HK-2 (cell line): ENCODE measurements at regions not wholly inside any gene's neighbourhood (a gene's known extent, or its start where the extent isn't known, plus 50 kb on each side); places are given as distances from the start of the nearest gene placed in this dataset.
"Not testable (repeated sequence)": the region's sequence is repeated elsewhere in the genome, so short reads cannot be mapped to it uniquely, and the experiment has no call there.

Source experiments
- DNase-seq: peaks from one replicate; pipeline ENCODE4 v3.0.0-alpha.2; 2018; ENCODE audit not compliant: unreplicated experiment

DNA sequence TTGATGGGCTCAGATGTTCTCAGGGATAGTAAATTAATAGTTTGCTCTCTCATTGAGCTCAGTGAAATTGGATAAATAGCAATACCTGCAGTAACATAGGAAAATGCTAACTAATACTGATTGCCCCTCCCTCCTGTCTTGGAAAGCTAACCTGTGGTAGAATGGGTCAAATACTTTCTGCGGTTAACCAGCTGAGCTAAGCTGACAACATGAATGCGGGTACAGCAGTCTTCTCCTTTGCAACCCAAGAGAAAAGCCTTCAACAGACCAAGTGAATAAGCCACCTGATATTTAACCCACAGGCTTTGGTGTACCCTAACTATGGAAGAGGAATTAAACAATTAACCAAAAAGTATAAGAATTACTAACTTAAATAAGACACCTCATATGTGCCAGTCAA lies 408.3 kb upstream of the MAF start:
- no peak for DNase-seq

DNA sequence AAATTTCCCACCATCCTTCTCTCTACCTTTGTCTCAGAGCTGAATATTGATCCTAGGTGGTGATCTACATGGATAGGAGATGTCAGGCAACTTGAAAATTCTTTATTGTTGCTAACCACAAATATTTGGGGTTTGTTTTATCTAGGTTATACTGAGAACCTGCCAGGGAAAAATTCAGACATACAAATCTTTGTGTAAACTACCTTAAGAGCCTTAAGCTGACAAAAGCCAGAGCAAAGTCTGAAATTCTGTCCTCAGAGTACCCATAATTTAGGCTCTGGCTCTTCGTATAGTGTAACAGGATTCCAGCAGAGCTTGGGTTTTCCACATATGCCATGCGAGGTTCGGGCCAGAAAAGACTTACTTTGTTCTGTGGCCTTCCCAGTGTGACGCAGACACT lies 406.7 kb upstream of the MAF start:
- no peak for DNase-seq

DNA sequence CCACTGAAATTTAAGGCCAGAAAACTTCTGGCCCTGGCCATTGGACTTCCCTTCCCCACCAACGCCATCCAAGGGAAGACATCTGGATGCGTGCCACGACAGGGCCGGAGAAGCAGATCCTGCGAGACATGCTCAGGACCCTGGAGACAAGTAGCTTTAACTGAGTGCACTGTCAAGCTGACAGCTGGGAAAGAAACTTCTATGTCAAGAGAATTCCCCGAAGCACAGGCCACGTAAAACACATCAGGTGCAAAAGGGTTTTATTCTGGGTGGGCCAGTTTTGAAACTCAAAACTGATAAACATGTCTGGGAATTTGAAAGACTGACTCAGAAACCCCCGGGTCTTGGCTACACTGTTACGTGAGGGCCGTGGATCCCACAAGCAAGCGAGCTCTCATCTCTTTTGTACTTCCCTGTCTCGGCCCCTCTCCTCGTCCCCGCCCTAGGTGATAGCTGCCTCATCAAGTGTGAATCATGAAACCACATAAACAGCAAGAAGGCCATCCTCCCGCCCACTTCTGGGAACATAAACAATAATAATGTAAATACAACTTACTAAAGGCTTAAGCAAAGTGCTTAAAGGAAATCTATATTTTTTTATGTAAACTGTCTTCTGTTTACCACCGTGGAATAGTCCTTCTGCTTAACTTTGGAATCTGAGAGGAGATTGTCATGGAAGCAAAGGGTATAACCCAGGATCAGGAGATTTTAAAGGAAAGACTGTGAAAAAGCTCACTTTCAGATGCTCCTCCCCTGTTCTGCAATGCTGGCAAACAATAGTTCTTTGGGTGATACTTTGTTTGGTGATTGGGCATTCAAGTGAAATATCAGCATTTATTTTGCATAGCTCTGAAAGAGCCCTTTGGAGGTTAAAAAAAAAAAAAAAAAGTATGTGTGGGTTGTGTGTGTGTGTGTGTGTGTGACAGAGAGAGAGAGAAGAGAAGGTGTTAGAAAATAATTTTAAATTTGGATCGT lies 406.0 kb upstream of the MAF start:
- DNase-seq: no peak

DNA sequence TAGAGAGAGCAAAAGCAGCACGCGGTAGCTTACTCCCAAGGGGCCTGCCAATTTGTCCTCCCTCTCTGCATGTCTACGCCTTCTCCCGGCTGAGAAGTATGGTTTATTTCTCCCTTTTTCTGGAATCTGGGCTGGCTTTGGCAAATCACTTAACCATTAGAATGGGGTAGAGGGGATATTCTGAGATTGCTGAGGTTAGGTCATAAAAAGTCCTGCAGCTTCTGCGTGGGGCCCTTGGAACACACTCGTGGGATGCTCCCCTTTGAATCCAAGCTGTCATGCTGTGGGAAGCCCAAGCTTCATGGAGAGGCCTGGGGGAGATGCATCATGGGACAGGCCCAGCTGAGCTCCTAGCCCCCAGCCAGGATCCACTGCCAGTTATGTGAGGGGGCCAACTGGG lies 403.6 kb upstream of the MAF start:
- DNase-seq: no peak

DNA sequence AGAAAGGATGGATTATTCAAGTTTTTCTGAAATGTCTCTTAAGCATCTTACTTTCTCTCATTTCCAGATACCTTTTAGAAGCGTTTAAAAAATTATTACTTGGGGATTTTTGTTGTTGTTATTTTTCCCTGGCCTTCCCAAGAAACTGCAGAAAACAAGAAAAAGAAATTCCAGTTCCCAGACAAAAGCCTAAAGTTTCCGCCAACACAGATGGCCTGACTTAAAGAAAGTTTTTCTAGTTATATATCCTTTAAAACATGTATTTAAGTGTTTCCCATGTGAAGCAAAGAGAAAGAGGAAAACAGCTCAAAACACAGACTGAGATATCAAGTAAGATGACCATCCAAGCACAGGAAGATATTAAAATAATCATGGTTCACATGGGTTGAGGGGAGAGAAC lies 401.7 kb upstream of the MAF start:
- no peak for DNase-seq

DNA sequence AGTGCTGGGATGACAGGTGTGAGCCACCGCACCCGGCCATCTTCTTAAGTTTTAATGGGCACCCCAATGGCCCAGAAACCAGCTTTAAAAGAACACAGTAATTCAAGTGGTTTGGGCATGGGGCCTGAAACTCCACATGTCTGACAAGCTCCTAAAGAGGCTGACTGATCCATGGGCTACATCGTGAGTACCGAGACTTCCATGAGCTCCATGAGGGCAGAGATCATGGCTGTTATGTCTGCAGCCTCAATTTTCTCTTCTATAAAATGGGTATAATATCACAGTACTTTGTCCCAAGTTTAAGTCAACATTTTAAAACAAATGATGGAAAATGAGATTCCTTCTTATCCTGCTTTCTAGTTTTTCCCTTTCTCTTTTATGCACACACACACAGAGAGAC lies 397.6 kb upstream of the MAF start:
- DNase-seq: no peak

DNA sequence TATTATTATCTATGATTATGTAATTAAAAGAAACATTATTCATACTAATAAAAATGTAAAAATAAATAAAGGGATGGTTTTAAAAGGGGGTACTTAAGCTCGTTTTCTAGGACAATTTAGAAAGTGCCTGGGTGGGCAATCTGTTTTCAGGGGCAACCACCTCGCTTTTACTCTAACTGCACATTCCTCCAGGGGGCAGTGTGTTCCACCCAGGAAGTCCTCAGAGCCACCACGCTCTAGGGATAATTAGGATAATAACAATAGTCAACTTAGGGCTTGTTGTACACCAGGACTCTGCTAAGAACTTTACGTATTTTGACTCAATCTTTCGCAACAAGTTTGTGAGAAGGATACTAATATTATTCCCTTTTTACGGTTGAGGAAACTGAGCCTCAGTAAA lies 396.7 kb upstream of the MAF start:
- DNase-seq: no peak

DNA sequence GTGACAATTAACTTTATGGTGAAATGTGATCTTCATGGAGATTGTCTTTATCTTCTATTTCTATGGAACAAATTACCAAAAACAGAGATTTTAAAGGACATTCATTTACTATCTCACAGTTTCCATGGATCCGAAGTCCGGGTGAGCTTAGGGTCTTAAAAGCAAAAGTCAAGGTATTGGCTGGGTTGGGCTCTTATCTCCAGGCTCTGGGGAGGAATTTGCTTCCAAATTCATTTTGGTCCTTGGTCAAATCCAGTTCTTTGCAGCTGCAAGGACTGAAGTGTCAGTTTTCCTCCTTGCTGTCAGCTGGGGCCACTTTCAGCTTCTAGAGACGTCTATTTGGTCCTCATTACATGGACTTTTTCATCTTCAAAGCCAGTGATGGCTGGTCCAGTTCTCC lies 395.8 kb upstream of the MAF start:
- DNase-seq: no peak

DNA sequence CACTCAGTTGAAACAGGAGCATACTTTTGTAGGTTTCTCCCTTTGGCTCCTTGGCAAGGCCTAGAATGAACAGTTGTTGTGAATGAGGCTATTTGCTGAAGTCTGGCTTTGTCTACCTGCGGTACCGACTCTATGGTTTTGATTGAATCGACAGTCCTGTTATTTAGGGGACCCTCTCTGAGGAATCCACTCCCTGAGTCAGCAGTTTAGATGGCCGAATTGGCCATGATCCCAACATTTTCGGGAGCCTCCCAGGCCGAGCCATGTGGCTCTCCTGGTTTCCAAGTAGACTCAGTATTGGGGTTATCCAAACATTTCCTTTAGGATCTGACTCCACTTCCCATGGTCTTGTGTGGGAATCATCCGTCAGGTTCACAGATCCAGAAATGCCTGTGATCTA lies 394.8 kb upstream of the MAF start:
- DNase-seq: no peak

DNA sequence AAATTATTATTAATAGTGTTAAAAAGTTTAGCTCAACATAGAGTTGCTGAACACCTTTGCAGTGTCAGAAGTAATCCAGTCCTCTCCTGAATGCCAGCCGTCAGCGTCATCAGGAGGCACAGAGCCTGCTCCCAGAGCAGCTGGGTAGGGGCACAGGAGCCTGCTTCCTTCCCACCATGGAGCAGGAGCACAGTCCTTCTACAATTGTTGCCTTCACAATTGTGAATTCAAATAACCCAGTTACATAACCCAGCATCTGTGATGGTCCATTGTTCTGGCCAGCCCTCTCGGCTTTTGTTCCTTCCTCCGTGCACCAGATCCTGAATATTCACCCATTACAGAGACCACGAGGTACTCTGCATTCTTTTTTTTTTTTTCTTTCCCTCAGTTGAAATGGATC lies 393.9 kb upstream of the MAF start:
- DNase-seq: no peak

DNA sequence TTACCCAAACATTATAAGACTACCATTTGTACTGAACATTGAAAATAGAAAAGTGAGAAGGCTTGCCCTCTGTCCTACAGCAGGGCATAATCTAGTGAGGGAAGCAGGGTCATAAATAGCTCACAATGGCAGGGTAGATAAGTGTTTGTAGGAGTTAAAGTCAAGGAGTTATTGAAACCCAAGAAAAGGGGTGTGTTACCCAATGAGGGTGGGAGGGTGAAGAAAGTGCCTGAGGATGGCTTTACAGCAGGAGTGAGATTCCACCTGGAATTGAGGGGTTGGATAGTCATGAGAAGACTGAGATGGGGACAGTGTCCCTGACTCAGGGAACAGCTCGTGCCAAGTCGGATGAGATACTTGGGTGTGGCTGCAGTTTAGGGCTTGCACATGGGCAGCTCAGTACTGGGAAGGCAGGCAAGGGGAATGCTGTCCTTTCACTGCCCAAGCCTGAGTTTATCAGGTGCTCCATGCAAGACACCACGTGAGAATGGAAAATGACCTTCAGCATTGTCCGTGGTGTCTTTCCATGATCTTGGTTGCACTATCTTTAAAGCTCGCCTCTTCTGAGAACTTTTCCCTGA lies 393.2 kb upstream of the MAF start:
- DNase-seq: no peak

DNA sequence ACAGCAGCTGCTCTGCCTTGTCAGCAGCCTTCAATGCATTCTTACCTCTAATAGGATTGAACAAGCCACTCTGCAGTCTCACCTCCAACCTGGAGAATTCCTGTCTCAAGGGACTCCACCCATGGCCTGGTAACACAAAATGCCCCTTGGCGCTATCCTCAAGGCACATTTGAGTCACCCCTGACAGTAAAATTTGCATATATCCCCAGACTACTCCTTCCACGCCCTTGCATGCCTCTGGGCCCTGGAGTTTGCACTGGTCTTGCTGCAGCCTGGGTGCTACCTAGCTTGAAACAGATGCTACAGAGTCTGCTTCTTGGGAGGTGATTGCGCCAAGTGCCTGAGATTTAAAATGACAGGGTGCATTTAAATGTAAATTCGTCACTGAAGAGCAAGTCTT lies 391.4 kb upstream of the MAF start:
- no peak for DNase-seq

DNA sequence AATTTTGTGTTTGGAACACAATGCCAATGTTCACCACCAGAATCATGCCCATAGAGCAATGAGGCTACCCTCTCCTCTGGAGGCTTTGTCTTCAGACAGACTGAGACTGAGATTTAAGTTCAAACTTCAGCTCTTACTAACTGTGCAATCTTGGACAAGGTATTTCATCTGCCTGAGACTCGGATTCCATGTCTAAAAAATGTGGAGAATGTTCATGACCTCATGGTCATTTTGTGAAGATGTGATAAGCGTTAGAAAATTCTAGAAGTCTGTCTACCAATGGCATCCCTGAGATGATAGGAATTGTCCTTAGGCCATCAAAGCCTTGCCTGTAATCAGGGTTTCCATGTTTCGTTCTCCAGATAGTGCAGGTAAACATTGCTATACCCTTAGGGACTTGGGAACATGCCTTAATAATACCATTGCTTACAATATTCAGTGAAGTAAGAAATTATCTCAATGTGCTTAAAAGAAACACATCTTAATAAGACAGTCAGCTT lies 388.2 kb upstream of the MAF start:
- no peak for DNase-seq

DNA sequence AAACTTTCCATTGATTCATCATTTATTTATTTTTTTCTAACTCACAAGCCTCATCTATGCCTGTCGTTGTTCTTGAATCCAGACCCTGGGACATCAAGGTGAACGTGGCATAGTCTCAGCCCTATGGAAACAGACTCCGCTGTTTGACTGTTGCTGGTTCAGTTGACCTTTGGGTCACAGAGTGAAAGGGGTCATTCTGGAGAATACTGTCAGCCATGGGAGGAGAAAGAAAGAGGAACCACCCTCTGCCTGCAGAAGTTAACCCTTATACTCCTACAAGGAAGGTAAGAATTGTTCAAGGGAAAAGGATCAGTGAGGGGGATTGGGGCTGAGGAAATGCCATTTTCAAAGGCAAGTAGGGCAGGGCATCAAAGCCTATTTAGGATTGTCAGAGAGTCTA lies 387.6 kb upstream of the MAF start:
- DNase-seq: no peak

DNA sequence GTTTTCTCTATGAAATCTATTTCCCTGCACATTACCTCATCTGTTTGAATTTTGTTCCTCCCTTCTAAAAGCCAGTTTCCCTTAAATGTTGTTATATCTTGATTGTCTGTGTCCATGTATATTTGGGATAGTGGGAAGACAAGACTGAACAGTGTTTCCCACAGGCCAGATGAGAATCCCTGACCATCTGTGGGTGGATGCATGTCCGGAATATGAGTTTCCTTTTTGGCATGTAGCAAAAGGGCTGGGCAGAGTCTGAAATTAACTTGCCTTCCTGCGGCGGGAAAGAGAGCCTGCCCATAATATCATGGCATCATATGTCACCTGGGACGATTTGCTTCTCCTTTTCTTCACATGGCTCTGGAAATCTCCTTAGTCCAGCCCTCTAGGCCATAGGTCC lies 385.8 kb upstream of the MAF start:
- DNase-seq: no peak

DNA sequence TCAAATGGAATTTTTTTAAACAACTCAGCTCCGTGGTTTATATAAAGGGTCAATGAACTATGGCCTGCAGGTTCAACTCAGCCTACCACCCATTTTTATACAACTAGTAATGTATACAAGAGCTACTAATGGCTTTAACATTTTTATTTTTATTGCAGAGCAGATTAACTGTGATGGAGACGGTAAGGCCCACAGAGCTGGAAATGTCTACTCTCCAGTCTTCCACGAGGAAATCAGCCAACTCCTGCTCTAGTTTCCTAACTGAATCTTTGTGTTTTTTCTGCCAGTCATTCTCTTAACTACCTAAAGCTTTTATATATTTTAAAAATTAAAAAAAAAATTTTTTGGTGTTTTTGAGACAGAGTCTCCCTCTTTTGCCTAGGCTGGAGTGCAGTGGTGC lies 385.1 kb upstream of the MAF start:
- DNase-seq: no peak

DNA sequence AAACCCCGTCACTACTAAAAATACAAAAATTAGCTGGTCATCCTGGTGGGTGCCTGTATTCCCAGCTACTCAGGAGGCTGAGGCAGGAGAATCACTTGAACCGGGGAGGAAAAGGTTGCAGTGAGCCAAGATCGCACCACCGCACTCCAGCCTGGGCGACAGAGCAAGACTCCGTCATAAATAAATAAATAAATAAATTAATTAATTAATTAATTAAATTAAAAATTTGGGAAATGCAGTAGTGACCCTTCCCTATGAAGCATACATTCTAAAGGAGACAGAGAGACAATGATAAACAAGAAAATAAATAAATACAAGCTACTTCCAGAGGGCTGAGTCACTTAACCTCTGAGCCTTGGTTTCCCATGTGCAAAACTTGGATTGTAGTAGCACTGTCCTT lies 383.6 kb upstream of the MAF start:
- DNase-seq: not testable (repeated sequence)

DNA sequence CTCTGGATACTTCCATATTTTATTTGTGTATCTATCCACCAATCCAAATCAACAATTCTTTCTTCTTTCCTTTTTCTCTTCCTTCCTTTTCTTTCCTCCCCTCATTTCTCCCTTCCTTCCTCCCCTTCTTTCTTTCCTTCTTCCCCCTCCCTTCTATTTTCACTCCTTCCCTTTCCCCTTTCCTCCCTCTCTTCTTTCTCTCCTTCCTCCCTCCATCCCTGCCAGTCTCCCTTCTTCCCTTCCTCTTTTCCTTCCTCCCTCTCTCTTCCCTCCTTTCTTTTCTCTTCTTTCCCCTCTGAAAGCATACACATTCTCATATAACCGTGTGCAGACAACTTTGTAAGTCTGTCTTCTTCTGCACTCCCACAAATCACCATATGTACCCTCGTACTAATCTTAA lies 382.3 kb upstream of the MAF start:
- DNase-seq: no peak

DNA sequence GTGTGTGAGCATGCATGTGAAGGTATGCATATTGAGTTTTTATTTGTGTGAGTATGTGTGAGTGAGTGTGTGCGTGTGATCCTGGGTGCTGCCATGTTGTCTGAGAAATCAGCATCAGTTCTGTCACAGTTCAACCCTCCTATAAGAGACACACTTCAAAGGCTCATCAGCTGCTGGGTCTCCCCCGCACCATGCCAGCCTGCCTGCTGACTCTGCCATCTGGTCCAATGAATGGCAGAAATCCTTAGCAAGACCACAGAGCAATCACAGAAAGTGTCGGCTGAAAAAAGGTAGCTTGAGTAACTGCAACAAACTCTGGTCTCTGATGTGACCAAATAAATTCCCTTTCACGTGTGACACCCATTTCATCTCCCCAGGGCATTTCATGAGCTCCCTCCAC lies 381.8 kb upstream of the MAF start:
- DNase-seq: no peak

DNA sequence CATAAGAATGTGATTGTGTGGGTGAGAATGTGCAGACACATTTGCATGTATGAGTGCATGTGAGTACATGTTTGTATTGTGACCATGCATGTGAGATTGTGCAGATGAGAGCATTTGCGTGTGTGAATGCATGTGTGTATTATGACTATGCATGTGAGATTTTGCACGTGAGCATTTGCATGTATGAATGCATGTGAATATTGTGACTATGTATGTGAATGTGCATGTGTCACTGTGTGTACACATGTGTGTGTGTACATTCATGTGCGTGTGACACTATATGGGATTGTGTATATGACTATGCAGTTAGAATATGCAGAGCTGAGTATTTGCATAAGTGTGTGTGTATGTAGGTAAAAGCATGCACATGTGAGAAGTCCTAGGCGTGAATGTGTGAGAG lies 381.3 kb upstream of the MAF start:
- DNase-seq: no peak

DNA sequence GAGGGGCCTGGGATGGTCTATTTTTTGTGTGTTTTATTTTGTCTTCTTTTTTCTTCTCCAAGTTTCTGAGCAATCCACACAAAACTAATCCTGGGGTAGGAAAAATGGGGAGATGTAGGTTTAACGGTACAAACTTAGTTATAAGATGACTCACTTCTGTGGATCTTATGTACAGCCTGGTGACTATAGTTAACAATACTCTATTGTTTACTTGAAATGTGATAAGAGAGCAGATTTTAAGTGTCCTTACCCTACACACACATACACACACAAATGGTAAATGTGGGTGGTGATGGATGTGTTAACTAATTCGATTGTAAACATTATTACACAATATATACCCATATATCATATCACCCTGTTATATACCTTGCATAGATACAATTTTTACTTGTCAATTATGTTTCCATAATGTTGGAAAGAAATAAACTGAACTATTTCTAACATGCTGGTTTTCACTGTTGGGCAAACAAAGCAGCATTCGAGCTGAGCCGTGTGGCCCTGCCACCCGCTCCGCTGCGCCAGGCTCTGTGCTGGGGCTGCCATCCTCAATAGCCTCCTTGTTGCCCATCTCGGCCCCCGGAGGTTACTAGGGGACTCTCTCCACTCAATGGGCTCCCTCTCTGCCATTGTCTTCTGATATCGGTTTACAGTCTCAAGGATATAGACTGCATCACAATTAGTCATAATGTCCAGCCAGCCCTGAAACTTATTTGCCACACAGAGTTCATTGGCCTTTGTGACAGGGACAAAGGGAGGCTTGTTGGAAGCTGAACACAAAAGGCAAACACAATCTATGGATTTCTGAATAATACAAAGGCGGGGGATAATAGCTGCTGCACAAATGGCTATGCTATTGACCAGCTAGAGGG lies 380.3 kb upstream of the MAF start:
- no peak for DNase-seq
